ENCODE measurements at regions not wholly inside any gene's neighbourhood (a gene's known extent, or its start where the extent isn't known, plus 50 kb on each side); places are given as distances from the start of the nearest gene placed in this dataset.

- Mint-ChIP-seq H3K9me3 (peaks cover 2% of the 10 kb centered on the region), H3K27ac (no peak overlapping the region)
These were observed 490.4 kb upstream of the SEMA3A start for GRCh38 chr7:84684836-84685480.

GRCh38 chr7:84682543-84682942, 488.0 kb upstream of the SEMA3A start:
- H3K4me1 Mint-ChIP-seq: peaks cover 4% of the 10 kb centered on the region
- H3K9me3 Mint-ChIP-seq: peaks cover 4% of the 10 kb centered on the region
- no peaks in the 10 kb centered on the region for H3K27me3 Mint-ChIP-seq (ENCODE audit: low read depth)
- no peaks in the 10 kb centered on the region for H3K36me3 Mint-ChIP-seq
- no peak overlapping the region for H3K27ac Mint-ChIP-seq
- TF ChIP-seq CTCF (IDR thresholded peaks at IDR 0.05; ENCODE audit: unreplicated experiment): no peak
- H3K4me3 Mint-ChIP-seq: no peak overlapping the region
- no peak for DNase-seq (ENCODE audit: low spot score in 2 of 2, unreplicated experiment in 2 of 2)

More at GRCh38 chr7:84684836-84685480, 490.4 kb upstream of the SEMA3A start:
- Mint-ChIP-seq H3K4me3 (no peak overlapping the region), H3K27me3 (ENCODE audit: low read depth) (no peaks in the 10 kb centered on the region), H3K4me1 (peaks cover 14% of the 10 kb centered on the region), H3K36me3 (no peaks in the 10 kb centered on the region)
- no peak for TF ChIP-seq CTCF (IDR thresholded peaks at IDR 0.05; ENCODE audit: unreplicated experiment)
- no peak for DNase-seq (ENCODE audit: low spot score in 2 of 2, unreplicated experiment in 2 of 2)

- Mint-ChIP-seq H3K27me3 (ENCODE audit: low read depth) (no peaks in the 10 kb centered on the region), H3K36me3 (no peaks in the 10 kb centered on the region), H3K9me3 (peaks cover 4% of the 10 kb centered on the region), H3K4me1 (peaks cover 12% of the 10 kb centered on the region), H3K27ac (no peak overlapping the region), H3K4me3 (no peak overlapping the region)
- no peak for TF ChIP-seq CTCF (IDR thresholded peaks at IDR 0.05; ENCODE audit: unreplicated experiment)
- DNase-seq (ENCODE audit: low spot score in 2 of 2, unreplicated experiment in 2 of 2): no peak
These were observed 484.3 kb upstream of the SEMA3A start for GRCh38 chr7:84678841-84679240.

- no peak overlapping the region for H3K27ac Mint-ChIP-seq
- TF ChIP-seq CTCF (IDR thresholded peaks at IDR 0.05; ENCODE audit: unreplicated experiment): no peak
- H3K27me3 Mint-ChIP-seq (ENCODE audit: low read depth): no peaks in the 10 kb centered on the region
- DNase-seq (ENCODE audit: low spot score in 2 of 2, unreplicated experiment in 2 of 2): no peak
- peaks cover 8% of the 10 kb centered on the region for H3K4me1 Mint-ChIP-seq
- H3K4me3 Mint-ChIP-seq: no peak overlapping the region
- peaks cover 4% of the 10 kb centered on the region for H3K9me3 Mint-ChIP-seq
- no peaks in the 10 kb centered on the region for H3K36me3 Mint-ChIP-seq
These were observed 482.6 kb upstream of the SEMA3A start for GRCh38 chr7:84677117-84677732.

- no peak for DNase-seq (ENCODE audit: low spot score in 2 of 2, unreplicated experiment in 2 of 2)
- no peak for TF ChIP-seq CTCF (IDR thresholded peaks at IDR 0.05; ENCODE audit: unreplicated experiment)
- H3K4me3 Mint-ChIP-seq: no peak overlapping the region
- peak overlapping the region; percentile 37 for H3K27ac Mint-ChIP-seq
- H3K4me1 Mint-ChIP-seq: peaks cover 8% of the 10 kb centered on the region
- H3K9me3 Mint-ChIP-seq: peaks cover 4% of the 10 kb centered on the region
- H3K27me3 Mint-ChIP-seq (ENCODE audit: low read depth): no peaks in the 10 kb centered on the region
- no peaks in the 10 kb centered on the region for H3K36me3 Mint-ChIP-seq
These were observed 481.0 kb upstream of the SEMA3A start for GRCh38 chr7:84675633-84676034.

Data from mesothelial cell of epicardium (in vitro differentiated cells).